ENCODE measurements at regions not wholly inside any gene's neighbourhood (a gene's known extent, or its start where the extent isn't known, plus 50 kb on each side); places are given as distances from the start of the nearest gene placed in this dataset.
"Not testable (repeated sequence)": the region's sequence is repeated elsewhere in the genome, so short reads cannot be mapped to it uniquely, and the experiment has no call there.

GRCh38 chr11:134944131-134944530, 532.1 kb upstream of the B3GAT1 start:
- DNase-seq: no peak

GRCh38 chr11:134943544-134943943, 531.5 kb upstream of the B3GAT1 start:
- no peak for DNase-seq

- DNase-seq: no peak
Observed at GRCh38 chr11:134942681-134943080, 530.6 kb upstream of the B3GAT1 start.

- DNase-seq: not testable (repeated sequence)
Observed at GRCh38 chr11:134941936-134942600, 530.0 kb upstream of the B3GAT1 start.

- DNase-seq: no peak
Observed at GRCh38 chr11:134941326-134941725, 529.3 kb upstream of the B3GAT1 start.

- DNase-seq: no peak
Observed at GRCh38 chr11:134940441-134941126, 528.5 kb upstream of the B3GAT1 start.

GRCh38 chr11:134939905-134940304, 527.9 kb upstream of the B3GAT1 start:
- no peak for DNase-seq

DNA sequence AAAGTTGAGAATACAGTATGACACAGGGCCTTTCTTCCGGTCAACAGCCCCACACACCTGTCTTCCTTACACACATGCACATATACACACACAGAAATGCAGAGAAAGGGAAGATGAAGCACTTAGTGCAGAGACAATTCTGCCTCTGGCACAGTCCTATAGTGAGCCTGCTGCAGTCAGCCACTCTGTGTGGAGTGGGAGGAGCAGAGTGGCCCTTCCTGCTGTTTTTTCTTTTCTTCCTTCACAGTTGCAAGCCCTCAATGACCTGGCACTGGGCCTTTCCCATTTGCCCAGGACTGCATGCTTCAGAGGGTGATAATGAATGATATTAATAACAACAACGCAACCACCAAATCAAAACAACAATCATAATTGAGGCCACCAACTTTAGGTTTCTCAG, 527.0 kb upstream of the B3GAT1 start:
- DNase-seq: no peak

- DNase-seq: no peak
Observed at GRCh38 chr11:134938212-134938611, 526.2 kb upstream of the B3GAT1 start.

DNA sequence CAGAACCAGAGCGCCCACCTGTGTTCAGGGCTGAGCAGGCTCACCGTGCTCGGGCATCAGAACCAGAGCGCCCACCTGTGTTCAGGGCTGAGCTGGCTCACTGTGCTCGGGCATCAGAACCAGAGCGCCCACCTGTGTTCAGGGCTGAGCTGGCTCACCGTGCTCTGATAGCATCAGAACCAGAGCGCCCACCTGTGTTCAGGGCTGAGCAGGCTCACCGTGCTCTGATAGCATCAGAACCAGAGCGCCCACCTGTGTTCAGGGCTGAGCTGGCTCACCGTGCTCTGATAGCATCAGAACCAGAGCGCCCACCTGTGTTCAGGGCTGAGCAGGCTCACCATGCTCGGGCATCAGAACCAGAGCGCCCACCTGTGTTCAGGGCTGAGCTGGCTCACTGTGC, 525.2 kb upstream of the B3GAT1 start:
- DNase-seq: not testable (repeated sequence)

- no peak for DNase-seq
Observed at GRCh38 chr11:134932761-134933160, 520.7 kb upstream of the B3GAT1 start.

DNA sequence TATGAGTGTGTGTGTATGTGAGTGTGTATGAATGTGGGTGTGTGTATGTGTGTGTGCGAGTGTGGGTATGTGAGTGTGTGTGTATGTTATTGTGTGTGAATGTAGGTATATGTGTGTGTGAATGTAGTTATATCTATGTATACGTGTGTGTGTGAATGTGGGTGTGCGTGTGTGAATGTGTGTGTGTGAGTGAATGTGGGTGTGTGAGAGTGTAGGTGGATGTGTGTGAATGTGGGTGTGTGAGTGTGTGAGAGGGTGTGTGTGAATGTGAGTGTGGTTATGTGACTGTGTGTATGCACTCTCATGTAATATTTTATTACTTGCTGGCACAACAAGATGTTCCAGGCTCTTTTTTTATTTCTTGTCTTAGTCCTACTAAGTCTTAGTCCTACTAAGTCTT, 513.4 kb upstream of the B3GAT1 start:
- no peak for DNase-seq

GRCh38 chr11:134923441-134923840, 511.4 kb upstream of the B3GAT1 start:
- DNase-seq: no peak

- DNase-seq: no peak
Observed at GRCh38 chr11:134921938-134922337, 509.9 kb upstream of the B3GAT1 start.

- DNase-seq: no peak
Observed at GRCh38 chr11:134920851-134921608, 509.0 kb upstream of the B3GAT1 start.

GRCh38 chr11:134916421-134917213, 504.6 kb upstream of the B3GAT1 start:
- DNase-seq: no peak

DNA sequence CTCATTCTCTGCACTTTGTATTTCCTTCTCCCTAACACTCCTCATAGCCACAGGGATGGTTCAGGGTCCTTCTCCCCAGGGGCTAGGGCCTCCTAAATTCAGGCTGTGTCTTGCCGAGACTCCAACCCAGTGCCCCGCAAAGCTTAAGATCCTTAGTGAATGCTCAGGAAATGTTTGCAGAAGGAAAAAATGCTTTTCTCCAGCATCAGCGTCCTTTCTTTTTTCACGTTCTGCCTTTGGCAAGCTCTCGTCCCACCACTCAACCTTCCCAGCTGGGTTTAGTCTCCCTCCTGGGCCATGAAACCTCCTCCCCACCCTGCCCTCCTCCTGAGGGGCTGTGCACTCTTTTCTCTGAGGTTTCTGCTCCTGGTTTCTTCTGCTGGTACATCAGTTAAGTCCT, 503.8 kb upstream of the B3GAT1 start:
- no peak for DNase-seq

- no peak for DNase-seq
Observed at GRCh38 chr11:134915212-134915611, 503.2 kb upstream of the B3GAT1 start.

- no peak for DNase-seq
Observed at GRCh38 chr11:134913999-134914590, 502.1 kb upstream of the B3GAT1 start.

DNA sequence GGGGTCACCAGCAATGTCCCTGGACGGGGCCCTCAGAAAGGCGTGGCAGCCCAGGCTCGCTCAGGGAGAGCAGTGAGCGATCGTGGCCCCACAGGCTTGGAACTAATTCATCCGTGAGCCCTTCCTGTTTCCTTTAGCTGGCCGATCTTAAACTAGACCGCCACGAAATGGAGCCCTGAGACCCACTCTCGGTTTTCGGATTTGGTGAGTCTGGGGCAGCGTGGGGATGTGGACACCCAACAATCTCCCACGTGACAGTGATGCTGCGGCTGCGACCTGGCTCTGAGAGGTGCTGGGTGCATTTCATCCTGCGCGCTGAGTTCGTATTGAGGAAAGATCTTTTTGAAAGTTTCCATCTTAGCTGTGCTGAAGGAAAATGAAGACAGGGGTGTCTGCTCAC, 501.3 kb upstream of the B3GAT1 start:
- no peak for DNase-seq

- DNase-seq: no peak
Observed at GRCh38 chr11:134911514-134912180, 499.6 kb upstream of the B3GAT1 start.

GRCh38 chr11:134908583-134908982, 496.5 kb upstream of the B3GAT1 start:
- DNase-seq: no peak

Data from CD4-positive, alpha-beta T cell treated with Interleukin-17A for 4 hours (primary cell).